ENCODE measurements at regions not wholly inside any gene's neighbourhood (a gene's known extent, or its start where the extent isn't known, plus 50 kb on each side); places are given as distances from the start of the nearest gene placed in this dataset.
"Not testable (repeated sequence)": the region's sequence is repeated elsewhere in the genome, so short reads cannot be mapped to it uniquely, and the experiment has no call there.

- ChIA-PET CTCF (no interaction called here), POLR2A (no interaction called here)
- DNase-seq (ENCODE audit: low read depth, low spot score) = no peak
- TF ChIP-seq CTCF (IDR thresholded peaks at IDR 0.05; ENCODE audit: insufficient read depth, low read length, missing control alignments) = no peak
- no peak overlapping the region for H3K4me3 ChIP-seq (ENCODE audit: low read depth, low read length)
Measured at GRCh38 chr5:124887223-124887622, 140.8 kb upstream of the ZNF608 start.

- POLR2A ChIA-PET = no interaction called here
- CTCF ChIA-PET = interaction anchor here (0.9 kb wide), 1 partner anchor 17 kb away, joined by 3 read pairs; no protein-coding TSS in a partner anchor
- no peak overlapping the region for H3K4me3 ChIP-seq (ENCODE audit: low read depth, low read length)
- no peak for DNase-seq (ENCODE audit: low read depth, low spot score)
- no peak for TF ChIP-seq CTCF (IDR thresholded peaks at IDR 0.05; ENCODE audit: insufficient read depth, low read length, missing control alignments)
Measured at GRCh38 chr5:124888050-124888506, 141.6 kb upstream of the ZNF608 start.

- H3K4me3 ChIP-seq (ENCODE audit: low read depth, low read length) = no peak overlapping the region
- ChIA-PET CTCF (interaction anchor here (1.1 kb wide), 1 partner anchor 1218 kb away, joined by 3 read pairs; no protein-coding TSS in a partner anchor), POLR2A (no interaction called here)
- TF ChIP-seq CTCF (IDR thresholded peaks at IDR 0.05; ENCODE audit: insufficient read depth, low read length, missing control alignments) = no peak
- DNase-seq (ENCODE audit: low read depth, low spot score) = no peak
Measured at GRCh38 chr5:124888622-124889485, 142.4 kb upstream of the ZNF608 start.

- ChIA-PET POLR2A (no interaction called here), CTCF (interaction anchor here (1.1 kb wide), 1 partner anchor 1219 kb away, joined by 3 read pairs; no protein-coding TSS in a partner anchor)
- DNase-seq (ENCODE audit: low read depth, low spot score) = no peak
- H3K4me3 ChIP-seq (ENCODE audit: low read depth, low read length) = no peak overlapping the region
- no peak for TF ChIP-seq CTCF (IDR thresholded peaks at IDR 0.05; ENCODE audit: insufficient read depth, low read length, missing control alignments)
Measured at GRCh38 chr5:124889486-124889825, 143.0 kb upstream of the ZNF608 start.

- no peak overlapping the region for H3K4me3 ChIP-seq (ENCODE audit: low read depth, low read length)
- POLR2A ChIA-PET = no interaction called here
- CTCF ChIA-PET = no interaction called here
- no peak for TF ChIP-seq CTCF (IDR thresholded peaks at IDR 0.05; ENCODE audit: insufficient read depth, low read length, missing control alignments)
- DNase-seq (ENCODE audit: low read depth, low spot score) = no peak
Measured at GRCh38 chr5:124889850-124890249, 143.4 kb upstream of the ZNF608 start.

- DNase-seq (ENCODE audit: low read depth, low spot score); H3K4me3 ChIP-seq (ENCODE audit: low read depth, low read length); CTCF ChIA-PET; POLR2A ChIA-PET: not testable (repeated sequence)
Measured at GRCh38 chr5:124890442-124890841, 144.0 kb upstream of the ZNF608 start.

- no peak for TF ChIP-seq CTCF (IDR thresholded peaks at IDR 0.05; ENCODE audit: insufficient read depth, low read length, missing control alignments)
- H3K4me3 ChIP-seq (ENCODE audit: low read depth, low read length) = no peak overlapping the region
- ChIA-PET CTCF (no interaction called here), POLR2A (no interaction called here)
- DNase-seq (ENCODE audit: low read depth, low spot score) = no peak
Measured at GRCh38 chr5:124891179-124891578, 144.7 kb upstream of the ZNF608 start.
